HCT116 (cell line): ENCODE measurements at regions not wholly inside any gene's neighbourhood (a gene's known extent, or its start where the extent isn't known, plus 50 kb on each side); places are given as distances from the start of the nearest gene placed in this dataset.

Experiments used
- ATAC-seq: fragments of 200-7000 bp; cut with Tn5 transposase; 2 replicates; pipeline ENCODE4 v1.9.1; 2020; ENCODE audit warnings: mild to moderate bottlenecking, moderate library complexity
- BruUV-seq: library from RNA; stranded (reverse); fragments of 400-500 nt; replicated peaks from 2 replicates; lab custom pipeline; 2021; lab: Mats Ljungman, UMichigan
- CTCF ChIA-PET: fragments of 300-600 bp; sonication (Branson Sonifier 250); formaldehyde crosslinking; loops from one replicate; lab custom pipeline; 2021; ENCODE audit warnings: antibody characterized with exemption; lab: Charles Lee
- POLR2A ChIA-PET: fragments of 300-600, 350-600 bp; sonication (Branson Sonifier 250); formaldehyde crosslinking; loops from one replicate; lab custom pipeline; 2021; ENCODE audit warnings: antibody characterized with exemption; lab: Charles Lee
- RAD21 ChIA-PET, 2 experiments: fragments of 300-600 bp; sonication (Branson Sonifier 250); formaldehyde crosslinking; loops; one replicate each; lab custom pipeline; 2023; ENCODE audit warnings: low total read pairs in 2 of 2; ENCODE audit not compliant: uncharacterized antibody in 2 of 2, unreplicated experiment in 2 of 2, low non-redundant PET in 1 of 2; lab: Charles Lee
- DNase-seq: peaks from one replicate; pipeline ENCODE4 v3.0.0-alpha.2; 2010; ENCODE audit warnings: low read depth, low spot score
- H2AFZ ChIP-seq: fragments of 200-600 bp; shearing (Covaris generic), sonication (generic); 2 replicates; pipeline ENCODE4 v1.6.1; 2017; ENCODE audit warnings: low read depth, mixed run types, mixed read lengths, antibody characterized with exemption, low read length; ENCODE audit not compliant: poor library complexity, severe bottlenecking
- H3K27ac ChIP-seq: 2 replicates; pipeline ENCODE4 v1.5.1; 2012; ENCODE audit warnings: low read depth, low read length
- H3K27me3 ChIP-seq: fragments of 200-600 bp; sonication (generic); 2 replicates; pipeline ENCODE4 v1.6.1; 2016; ENCODE audit warnings: mixed run types, low read length, mixed read lengths; ENCODE audit not compliant: insufficient read depth
- H3K36me3 ChIP-seq, 2 experiments: fragments of 200-500 bp in 1 of 2; fragments of 200-600 bp in 1 of 2; sonication (Bioruptor generic) in 1 of 2; sonication (generic) in 1 of 2; 2 replicates each; pipeline versions ENCODE4 v1.5.1 to v1.6.1; 2014 to 2016; ENCODE audit warnings: low read length in 2 of 2, inconsistent platforms in 1 of 2, mixed read lengths in 1 of 2, mixed run types in 1 of 2; ENCODE audit not compliant: insufficient read depth in 2 of 2, control insufficient read depth in 1 of 2
- H3K4me1 ChIP-seq, 2 experiments: fragments of 200-600 bp in 1 of 2; sonication (generic) in 1 of 2; 2 replicates each; pipeline versions ENCODE4 v1.5.1 to v1.6.1; 2012 to 2017; ENCODE audit warnings: low read length in 2 of 2, inconsistent platforms in 1 of 2, mild to moderate bottlenecking in 1 of 2, mixed read lengths in 1 of 2, mixed run types in 1 of 2, moderate library complexity in 1 of 2; ENCODE audit not compliant: insufficient read depth in 2 of 2, control insufficient read depth in 1 of 2
- H3K4me2 ChIP-seq: fragments of 200-600 bp; sonication (generic); 2 replicates; pipeline ENCODE4 v1.6.1; 2017; ENCODE audit warnings: mixed run types, low read length, mixed read lengths
- H3K4me3 ChIP-seq, 2 experiments: fragments of 200-600 bp in 1 of 2; sonication (generic) in 1 of 2; replicated peaks in 1 of 2; 2 replicates each; pipeline ENCODE4 v1.5.1; 2011 to 2016; ENCODE audit warnings: low read length in 2 of 2, control low read depth in 1 of 2, low read depth in 1 of 2, mild to moderate bottlenecking in 1 of 2, mixed read lengths in 1 of 2, mixed run types in 1 of 2
- H3K79me2 ChIP-seq: fragments of 200-600 bp; sonication (generic); 2 replicates; pipeline ENCODE4 v1.6.1; 2017; ENCODE audit warnings: mild to moderate bottlenecking, mixed run types, low read length, moderate library complexity, mixed read lengths; ENCODE audit not compliant: insufficient read depth
- H3K9ac ChIP-seq: fragments of 200-600 bp; sonication (generic); 2 replicates; pipeline ENCODE4 v1.6.1; 2016; ENCODE audit warnings: low read length, mixed read lengths
- H3K9me2 ChIP-seq: fragments of 200-600 bp; sonication (generic), shearing (Covaris generic); 2 replicates; pipeline ENCODE4 v1.6.1; 2017; ENCODE audit warnings: mixed run types, mild to moderate bottlenecking, moderate library complexity; ENCODE audit not compliant: insufficient read depth
- H3K9me3 ChIP-seq, 2 experiments: fragments of 200-500 bp in 1 of 2; fragments of 200-600 bp in 1 of 2; sonication (Bioruptor generic) in 1 of 2; sonication (generic) in 1 of 2; 2 replicates each; pipeline ENCODE4 v1.6.1; 2014 to 2017; ENCODE audit warnings: low read length in 2 of 2, mixed read lengths in 2 of 2, inconsistent platforms in 1 of 2, low read depth in 1 of 2, mild to moderate bottlenecking in 1 of 2, mixed run types in 1 of 2, moderate library complexity in 1 of 2; ENCODE audit not compliant: control insufficient read depth in 1 of 2, insufficient read depth in 1 of 2
- H4K20me1 ChIP-seq: fragments of 200-600 bp; sonication (generic), shearing (Covaris generic); 2 replicates; pipeline ENCODE4 v1.6.1; 2017; ENCODE audit warnings: mixed run types, mild to moderate bottlenecking, moderate library complexity; ENCODE audit not compliant: insufficient read depth
- CBX3 ChIP-seq: IDR thresholded peaks from 2 replicates; pipeline ENCODE4 v1.6.1; 2012; ENCODE audit warnings: low read depth
- CTCF ChIP-seq, 3 experiments: fragments of 200-600 bp in 1 of 3; sonication (generic) in 1 of 3; IDR thresholded peaks in 2 of 3; conservative IDR thresholded peaks in 1 of 3; 2 replicates each; pipeline ENCODE4 v1.5.1; 2012 to 2017; ENCODE audit warnings: low read depth in 2 of 3, low read length in 2 of 3, antibody characterized with exemption in 1 of 3, borderline replicate concordance in 1 of 3, control low read depth in 1 of 3, mild to moderate bottlenecking in 1 of 3, mixed read lengths in 1 of 3, mixed run types in 1 of 3, moderate library complexity in 1 of 3; ENCODE audit not compliant: insufficient read depth in 1 of 3
- EGR1 ChIP-seq: IDR thresholded peaks from 2 replicates; pipeline ENCODE4 v1.6.1; 2012; ENCODE audit warnings: low read depth
- EZH2 ChIP-seq: fragments of 200-600 bp; sonication (generic); IDR thresholded peaks from 2 replicates; pipeline ENCODE4 v1.6.1; 2017; ENCODE audit warnings: antibody characterized with exemption, mixed run types
- EZH2phosphoT487 ChIP-seq: fragments of 200-600 bp; IDR thresholded peaks from 2 replicates; pipeline ENCODE4 v1.6.1; 2018; ENCODE audit warnings: antibody characterized with exemption, borderline replicate concordance
- FOSL1 ChIP-seq: IDR thresholded peaks from 2 replicates; pipeline ENCODE4 v1.6.1; 2012; ENCODE audit warnings: low read depth
- POLR2A ChIP-seq: IDR thresholded peaks from 2 replicates; pipeline ENCODE4 v1.7.0; 2011; ENCODE audit warnings: borderline replicate concordance; ENCODE audit not compliant: insufficient read depth, insufficient read length; ENCODE audit errors: extremely low read depth
- SIN3A ChIP-seq: IDR thresholded peaks from 2 replicates; pipeline ENCODE4 v1.6.1; 2012; ENCODE audit warnings: low read depth
- SRF ChIP-seq: IDR thresholded peaks from 2 replicates; pipeline ENCODE4 v1.6.1; 2012; ENCODE audit warnings: low read depth
- ZFX ChIP-seq: fragments of 450-650 bp; IDR thresholded peaks from 2 replicates; pipeline ENCODE4 v1.6.1; 2017
- intact Hi-C: fragments of 100-400 bp; cut with micrococcal nuclease; formaldehyde crosslinking; loops from 2 replicates; pipeline ENCODE4 v1.10.0; 2022

- TF ChIP-seq CTCF (IDR thresholded peaks at IDR 0.05 in 2 of 3, conservative IDR thresholded peaks at IDR 0.05 in 1 of 3; ENCODE audit: borderline replicate concordance in 1 of 3, insufficient read depth in 1 of 3, low read depth in 2 of 3, low read length in 2 of 3) (no peak), SIN3A (no peak), ZFX (no peak), FOSL1 (no peak), SRF (no peak), CBX3 (no peak), EZH2phosphoT487 (no peak), POLR2A (no peak)
Measured at GRCh38 chr17:70420861-70421445, 251.6 kb downstream of the KCNJ2 start (continued).

GRCh38 chr17:70422862-70423261, 253.5 kb downstream of the KCNJ2 start:
- no peaks in the 10 kb centered on the region for H4K20me1 ChIP-seq
- no peak for DNase-seq
- no peaks in the 10 kb centered on the region for H3K79me2 ChIP-seq
- H2AFZ ChIP-seq = no peak overlapping the region
- no peak overlapping the region for H3K9ac ChIP-seq
- no peaks in the 10 kb centered on the region for H3K9me2 ChIP-seq
- POLR2A ChIA-PET = no interaction called here
- H3K4me2 ChIP-seq = no peak overlapping the region
- no peak overlapping the region for H3K4me3 ChIP-seq
- H3K27me3 ChIP-seq = no peaks in the 10 kb centered on the region
- H3K9me3 ChIP-seq = no peaks in the 10 kb centered on the region; a peak in 1 of 4 replicates
- TF ChIP-seq EZH2 (no peak), POLR2A (no peak), EGR1 (no peak)
- TF ChIP-seq, all 23 proteins: peak for 0
- Histone ChIP-seq H3K36me3 (no peaks in the 10 kb centered on the region), H3K4me1 (no peaks in the 10 kb centered on the region), H3K27ac (no peak overlapping the region)
- no peak for ATAC-seq
- RAD21 ChIA-PET = no interaction called here
- no TSS peak for BruUV-seq
- CTCF ChIA-PET = no interaction called here
- intact Hi-C loops = no loop called here
